Activated CD8-positive, alpha-beta memory T cell treated with anti-CD3 and anti-CD28 coated beads for 1 hour (primary cell): ENCODE measurements at regions not wholly inside any gene's neighbourhood (a gene's known extent, or its start where the extent isn't known, plus 50 kb on each side); places are given as distances from the start of the nearest gene placed in this dataset.
A peak's percentile ranks its signal among the peaks of the same experiment; 100 is the strongest.
"Not testable (repeated sequence)": the region's sequence is repeated elsewhere in the genome, so short reads cannot be mapped to it uniquely, and the experiment has no call there.

Experiments
- DNase-seq, 2 donors: peaks; one replicate each; pipeline ENCODE4 v3.0.0-alpha.2; 2020; ENCODE audit warnings: low read depth in 1 of 2; ENCODE audit errors: extremely low read depth in 1 of 2

- DNase-seq, result no peak
These were observed 270.9 kb upstream of the DUSP10 start for GRCh38 chr1:222012816-222013215.

- DNase-seq, result no peak
These were observed 268.4 kb upstream of the DUSP10 start for GRCh38 chr1:222010306-222010705.

- peak in 1 of 2 donors; percentile 1 for DNase-seq
These were observed 267.3 kb upstream of the DUSP10 start for GRCh38 chr1:222009105-222009730.

GRCh38 chr1:222006715-222007114 lies 264.8 kb upstream of the DUSP10 start:
- no peak for DNase-seq

- DNase-seq, result no peak
These were observed 262.9 kb upstream of the DUSP10 start for GRCh38 chr1:222004784-222005183.

GRCh38 chr1:222004034-222004433 lies 262.1 kb upstream of the DUSP10 start:
- DNase-seq, result no peak

GRCh38 chr1:222002503-222002902 lies 260.6 kb upstream of the DUSP10 start:
- no peak for DNase-seq

GRCh38 chr1:222000131-222000530 lies 258.2 kb upstream of the DUSP10 start:
- DNase-seq, result no peak

- DNase-seq, result no peak
These were observed 256.9 kb upstream of the DUSP10 start for GRCh38 chr1:221998781-221999180.

GRCh38 chr1:221998186-221998612 lies 256.3 kb upstream of the DUSP10 start:
- no peak for DNase-seq

GRCh38 chr1:221997012-221997411 lies 255.1 kb upstream of the DUSP10 start:
- not testable (repeated sequence) for DNase-seq

- no peak for DNase-seq
These were observed 253.1 kb upstream of the DUSP10 start for GRCh38 chr1:221994939-221995338.

- no peak for DNase-seq
These were observed 252.4 kb upstream of the DUSP10 start for GRCh38 chr1:221994274-221994698.

- DNase-seq, result no peak
These were observed 251.6 kb upstream of the DUSP10 start for GRCh38 chr1:221993444-221993948.

GRCh38 chr1:221992427-221992826 lies 250.5 kb upstream of the DUSP10 start:
- no peak for DNase-seq

- DNase-seq, result no peak
These were observed 249.3 kb upstream of the DUSP10 start for GRCh38 chr1:221991221-221991620.

GRCh38 chr1:221989741-221990140 lies 247.9 kb upstream of the DUSP10 start:
- no peak for DNase-seq

GRCh38 chr1:221988829-221989228 lies 246.9 kb upstream of the DUSP10 start:
- no peak for DNase-seq

GRCh38 chr1:221987860-221988520 lies 246.1 kb upstream of the DUSP10 start:
- DNase-seq, result no peak

- DNase-seq, result no peak
These were observed 241.6 kb upstream of the DUSP10 start for GRCh38 chr1:221983444-221983843.

- DNase-seq, result no peak
These were observed 239.6 kb upstream of the DUSP10 start for GRCh38 chr1:221981461-221981860.

GRCh38 chr1:221979444-221980032 lies 237.6 kb upstream of the DUSP10 start:
- DNase-seq, result no peak
